WTC11 (cell line): ENCODE measurements at regions not wholly inside any gene's neighbourhood (a gene's known extent, or its start where the extent isn't known, plus 50 kb on each side); places are given as distances from the start of the nearest gene placed in this dataset.

Source experiments
- FOXP1 ChIP-seq: sonication (generic); formaldehyde crosslinking; IDR thresholded peaks from 2 replicates; pipeline ENCODE4 v1.8.0; 2022; ENCODE audit warnings: missing genetic modification reagents, mild to moderate bottlenecking, moderate library complexity, borderline replicate concordance
- TF ChIP-seq, protein P1 (sequence below): fragments of 200-600 bp; IDR thresholded peaks from 2 replicates; pipeline ENCODE4 v1.8.0; 2022; ENCODE audit warnings: antibody characterized with exemption
- TF ChIP-seq, protein P2 (sequence below): sonication (generic); formaldehyde crosslinking; IDR thresholded peaks from 2 replicates; pipeline ENCODE4 v1.8.0; 2023; ENCODE audit warnings: missing genetic modification reagents
- TF ChIP-seq, protein P3 (sequence below): sonication (generic); formaldehyde crosslinking; IDR thresholded peaks from 2 replicates; pipeline ENCODE4 v1.8.1; 2022; ENCODE audit warnings: missing genetic modification reagents, borderline replicate concordance
- TF ChIP-seq, protein P4 (sequence below): sonication (generic); formaldehyde crosslinking; IDR thresholded peaks from 2 replicates; pipeline ENCODE4 v1.8.1; 2022; ENCODE audit warnings: low read depth, missing genetic modification reagents, borderline replicate concordance
- TF ChIP-seq, protein P5 (sequence below): sonication (generic); formaldehyde crosslinking; IDR thresholded peaks from 2 replicates; pipeline ENCODE4 v1.8.0; 2022; ENCODE audit warnings: mild to moderate bottlenecking, missing genetic modification reagents
- TF ChIP-seq, protein P6 (sequence below): sonication (generic); formaldehyde crosslinking; IDR thresholded peaks from 2 replicates; pipeline ENCODE4 v1.8.1; 2022; ENCODE audit warnings: mild to moderate bottlenecking, missing genetic modification reagents, moderate library complexity, borderline replicate concordance
- TF ChIP-seq, protein P7 (sequence below): sonication (generic); formaldehyde crosslinking; IDR thresholded peaks from 2 replicates; pipeline ENCODE4 v1.8.1; 2023; ENCODE audit warnings: mild to moderate bottlenecking, missing genetic modification reagents
- TF ChIP-seq, protein P8 (sequence below): sonication (generic); formaldehyde crosslinking; IDR thresholded peaks from 2 replicates; pipeline ENCODE4 v1.8.0; 2023; ENCODE audit warnings: missing genetic modification reagents, mild to moderate bottlenecking, borderline replicate concordance

DNA sequence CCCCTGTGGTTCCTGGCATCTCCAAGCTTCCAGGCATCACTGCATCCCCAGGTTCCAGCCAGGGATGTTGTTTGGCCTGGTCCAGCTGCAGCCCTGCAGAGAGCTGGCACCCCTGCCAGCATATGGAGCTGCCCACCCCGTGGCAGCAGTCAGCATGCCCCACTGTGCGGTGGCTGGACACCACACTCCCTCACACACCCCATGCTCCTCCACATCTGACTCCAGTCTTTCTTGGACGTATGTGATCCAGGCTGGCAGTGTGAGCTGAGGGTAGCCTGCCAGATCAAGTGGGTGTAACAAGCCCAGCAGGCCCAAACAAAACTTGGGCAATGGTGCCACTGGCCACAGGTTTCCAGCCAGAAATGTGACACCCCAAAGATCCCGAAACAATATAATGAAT is 620.4 kb downstream of the RWDD3 start:
- TF ChIP-seq, protein P1, sequence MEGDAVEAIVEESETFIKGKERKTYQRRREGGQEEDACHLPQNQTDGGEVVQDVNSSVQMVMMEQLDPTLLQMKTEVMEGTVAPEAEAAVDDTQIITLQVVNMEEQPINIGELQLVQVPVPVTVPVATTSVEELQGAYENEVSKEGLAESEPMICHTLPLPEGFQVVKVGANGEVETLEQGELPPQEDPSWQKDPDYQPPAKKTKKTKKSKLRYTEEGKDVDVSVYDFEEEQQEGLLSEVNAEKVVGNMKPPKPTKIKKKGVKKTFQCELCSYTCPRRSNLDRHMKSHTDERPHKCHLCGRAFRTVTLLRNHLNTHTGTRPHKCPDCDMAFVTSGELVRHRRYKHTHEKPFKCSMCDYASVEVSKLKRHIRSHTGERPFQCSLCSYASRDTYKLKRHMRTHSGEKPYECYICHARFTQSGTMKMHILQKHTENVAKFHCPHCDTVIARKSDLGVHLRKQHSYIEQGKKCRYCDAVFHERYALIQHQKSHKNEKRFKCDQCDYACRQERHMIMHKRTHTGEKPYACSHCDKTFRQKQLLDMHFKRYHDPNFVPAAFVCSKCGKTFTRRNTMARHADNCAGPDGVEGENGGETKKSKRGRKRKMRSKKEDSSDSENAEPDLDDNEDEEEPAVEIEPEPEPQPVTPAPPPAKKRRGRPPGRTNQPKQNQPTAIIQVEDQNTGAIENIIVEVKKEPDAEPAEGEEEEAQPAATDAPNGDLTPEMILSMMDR = no peak
- no peak for TF ChIP-seq FOXP1 (CRISPR knock-in tag)
- TF ChIP-seq, protein P2, sequence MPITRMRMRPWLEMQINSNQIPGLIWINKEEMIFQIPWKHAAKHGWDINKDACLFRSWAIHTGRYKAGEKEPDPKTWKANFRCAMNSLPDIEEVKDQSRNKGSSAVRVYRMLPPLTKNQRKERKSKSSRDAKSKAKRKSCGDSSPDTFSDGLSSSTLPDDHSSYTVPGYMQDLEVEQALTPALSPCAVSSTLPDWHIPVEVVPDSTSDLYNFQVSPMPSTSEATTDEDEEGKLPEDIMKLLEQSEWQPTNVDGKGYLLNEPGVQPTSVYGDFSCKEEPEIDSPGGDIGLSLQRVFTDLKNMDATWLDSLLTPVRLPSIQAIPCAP = no peak
- TF ChIP-seq, protein P3, sequence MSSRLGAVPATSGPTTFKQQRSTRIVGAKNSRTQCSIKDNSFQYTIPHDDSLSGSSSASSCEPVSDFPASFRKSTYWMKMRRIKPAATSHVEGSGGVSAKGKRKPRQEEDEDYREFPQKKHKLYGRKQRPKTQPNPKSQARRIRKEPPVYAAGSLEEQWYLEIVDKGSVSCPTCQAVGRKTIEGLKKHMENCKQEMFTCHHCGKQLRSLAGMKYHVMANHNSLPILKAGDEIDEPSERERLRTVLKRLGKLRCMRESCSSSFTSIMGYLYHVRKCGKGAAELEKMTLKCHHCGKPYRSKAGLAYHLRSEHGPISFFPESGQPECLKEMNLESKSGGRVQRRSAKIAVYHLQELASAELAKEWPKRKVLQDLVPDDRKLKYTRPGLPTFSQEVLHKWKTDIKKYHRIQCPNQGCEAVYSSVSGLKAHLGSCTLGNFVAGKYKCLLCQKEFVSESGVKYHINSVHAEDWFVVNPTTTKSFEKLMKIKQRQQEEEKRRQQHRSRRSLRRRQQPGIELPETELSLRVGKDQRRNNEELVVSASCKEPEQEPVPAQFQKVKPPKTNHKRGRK (CRISPR knock-in tag) = no peak
- TF ChIP-seq, protein P4, sequence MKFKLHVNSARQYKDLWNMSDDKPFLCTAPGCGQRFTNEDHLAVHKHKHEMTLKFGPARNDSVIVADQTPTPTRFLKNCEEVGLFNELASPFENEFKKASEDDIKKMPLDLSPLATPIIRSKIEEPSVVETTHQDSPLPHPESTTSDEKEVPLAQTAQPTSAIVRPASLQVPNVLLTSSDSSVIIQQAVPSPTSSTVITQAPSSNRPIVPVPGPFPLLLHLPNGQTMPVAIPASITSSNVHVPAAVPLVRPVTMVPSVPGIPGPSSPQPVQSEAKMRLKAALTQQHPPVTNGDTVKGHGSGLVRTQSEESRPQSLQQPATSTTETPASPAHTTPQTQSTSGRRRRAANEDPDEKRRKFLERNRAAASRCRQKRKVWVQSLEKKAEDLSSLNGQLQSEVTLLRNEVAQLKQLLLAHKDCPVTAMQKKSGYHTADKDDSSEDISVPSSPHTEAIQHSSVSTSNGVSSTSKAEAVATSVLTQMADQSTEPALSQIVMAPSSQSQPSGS = no peak
- TF ChIP-seq, protein P5, sequence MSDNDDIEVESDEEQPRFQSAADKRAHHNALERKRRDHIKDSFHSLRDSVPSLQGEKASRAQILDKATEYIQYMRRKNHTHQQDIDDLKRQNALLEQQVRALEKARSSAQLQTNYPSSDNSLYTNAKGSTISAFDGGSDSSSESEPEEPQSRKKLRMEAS (CRISPR knock-in tag) = no peak
- TF ChIP-seq, protein P6, sequence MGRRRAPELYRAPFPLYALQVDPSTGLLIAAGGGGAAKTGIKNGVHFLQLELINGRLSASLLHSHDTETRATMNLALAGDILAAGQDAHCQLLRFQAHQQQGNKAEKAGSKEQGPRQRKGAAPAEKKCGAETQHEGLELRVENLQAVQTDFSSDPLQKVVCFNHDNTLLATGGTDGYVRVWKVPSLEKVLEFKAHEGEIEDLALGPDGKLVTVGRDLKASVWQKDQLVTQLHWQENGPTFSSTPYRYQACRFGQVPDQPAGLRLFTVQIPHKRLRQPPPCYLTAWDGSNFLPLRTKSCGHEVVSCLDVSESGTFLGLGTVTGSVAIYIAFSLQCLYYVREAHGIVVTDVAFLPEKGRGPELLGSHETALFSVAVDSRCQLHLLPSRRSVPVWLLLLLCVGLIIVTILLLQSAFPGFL (CRISPR knock-in tag) = no peak
- TF ChIP-seq, protein P7, sequence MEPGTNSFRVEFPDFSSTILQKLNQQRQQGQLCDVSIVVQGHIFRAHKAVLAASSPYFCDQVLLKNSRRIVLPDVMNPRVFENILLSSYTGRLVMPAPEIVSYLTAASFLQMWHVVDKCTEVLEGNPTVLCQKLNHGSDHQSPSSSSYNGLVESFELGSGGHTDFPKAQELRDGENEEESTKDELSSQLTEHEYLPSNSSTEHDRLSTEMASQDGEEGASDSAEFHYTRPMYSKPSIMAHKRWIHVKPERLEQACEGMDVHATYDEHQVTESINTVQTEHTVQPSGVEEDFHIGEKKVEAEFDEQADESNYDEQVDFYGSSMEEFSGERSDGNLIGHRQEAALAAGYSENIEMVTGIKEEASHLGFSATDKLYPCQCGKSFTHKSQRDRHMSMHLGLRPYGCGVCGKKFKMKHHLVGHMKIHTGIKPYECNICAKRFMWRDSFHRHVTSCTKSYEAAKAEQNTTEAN = no peak
- TF ChIP-seq, protein P8, sequence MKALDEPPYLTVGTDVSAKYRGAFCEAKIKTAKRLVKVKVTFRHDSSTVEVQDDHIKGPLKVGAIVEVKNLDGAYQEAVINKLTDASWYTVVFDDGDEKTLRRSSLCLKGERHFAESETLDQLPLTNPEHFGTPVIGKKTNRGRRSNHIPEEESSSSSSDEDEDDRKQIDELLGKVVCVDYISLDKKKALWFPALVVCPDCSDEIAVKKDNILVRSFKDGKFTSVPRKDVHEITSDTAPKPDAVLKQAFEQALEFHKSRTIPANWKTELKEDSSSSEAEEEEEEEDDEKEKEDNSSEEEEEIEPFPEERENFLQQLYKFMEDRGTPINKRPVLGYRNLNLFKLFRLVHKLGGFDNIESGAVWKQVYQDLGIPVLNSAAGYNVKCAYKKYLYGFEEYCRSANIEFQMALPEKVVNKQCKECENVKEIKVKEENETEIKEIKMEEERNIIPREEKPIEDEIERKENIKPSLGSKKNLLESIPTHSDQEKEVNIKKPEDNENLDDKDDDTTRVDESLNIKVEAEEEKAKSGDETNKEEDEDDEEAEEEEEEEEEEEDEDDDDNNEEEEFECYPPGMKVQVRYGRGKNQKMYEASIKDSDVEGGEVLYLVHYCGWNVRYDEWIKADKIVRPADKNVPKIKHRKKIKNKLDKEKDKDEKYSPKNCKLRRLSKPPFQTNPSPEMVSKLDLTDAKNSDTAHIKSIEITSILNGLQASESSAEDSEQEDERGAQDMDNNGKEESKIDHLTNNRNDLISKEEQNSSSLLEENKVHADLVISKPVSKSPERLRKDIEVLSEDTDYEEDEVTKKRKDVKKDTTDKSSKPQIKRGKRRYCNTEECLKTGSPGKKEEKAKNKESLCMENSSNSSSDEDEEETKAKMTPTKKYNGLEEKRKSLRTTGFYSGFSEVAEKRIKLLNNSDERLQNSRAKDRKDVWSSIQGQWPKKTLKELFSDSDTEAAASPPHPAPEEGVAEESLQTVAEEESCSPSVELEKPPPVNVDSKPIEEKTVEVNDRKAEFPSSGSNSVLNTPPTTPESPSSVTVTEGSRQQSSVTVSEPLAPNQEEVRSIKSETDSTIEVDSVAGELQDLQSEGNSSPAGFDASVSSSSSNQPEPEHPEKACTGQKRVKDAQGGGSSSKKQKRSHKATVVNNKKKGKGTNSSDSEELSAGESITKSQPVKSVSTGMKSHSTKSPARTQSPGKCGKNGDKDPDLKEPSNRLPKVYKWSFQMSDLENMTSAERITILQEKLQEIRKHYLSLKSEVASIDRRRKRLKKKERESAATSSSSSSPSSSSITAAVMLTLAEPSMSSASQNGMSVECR = no peak
